ENCODE measurements at regions not wholly inside any gene's neighbourhood (a gene's known extent, or its start where the extent isn't known, plus 50 kb on each side); places are given as distances from the start of the nearest gene placed in this dataset.

DNA sequence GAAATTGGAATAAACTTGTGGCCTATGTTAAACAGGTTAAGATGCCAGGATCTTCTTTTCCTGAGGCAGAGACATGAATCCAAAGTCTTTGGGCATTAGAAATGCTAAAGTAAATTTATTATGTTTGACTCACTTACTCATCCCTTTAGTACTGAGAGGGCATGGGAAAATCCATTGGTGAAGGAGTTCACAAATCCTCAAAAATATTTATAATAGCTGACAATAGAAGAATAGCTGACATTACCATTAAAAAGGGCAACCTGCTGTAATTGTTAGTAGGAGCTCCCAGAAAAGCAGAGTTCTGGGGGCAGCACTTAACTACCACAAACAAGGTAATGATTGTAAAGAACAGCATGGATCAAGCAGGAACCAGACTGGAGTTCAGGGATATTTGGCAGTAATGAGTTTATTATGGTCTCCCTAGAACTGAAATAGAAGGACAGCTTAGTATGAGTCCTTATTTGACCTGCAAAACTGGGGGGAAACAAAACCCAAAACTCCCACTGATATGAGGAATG lies 285.8 kb upstream of the KLHL1 start:
- Histone ChIP-seq H3K4me2 (ENCODE audit: low read length) (no peak overlapping the region), H3K27ac (ENCODE audit: low read length) (no peak overlapping the region), H3F3A (ENCODE audit: insufficient read depth, low read length, poor library complexity, severe bottlenecking) (no peaks in the 10 kb centered on the region), H3K9me3 (ENCODE audit: low read length) (no peaks in the 10 kb centered on the region), H3K36me3 (ENCODE audit: insufficient read depth, low read length) (no peaks in the 10 kb centered on the region), H4K20me1 (ENCODE audit: insufficient read depth) (no peaks in the 10 kb centered on the region), H3K27me3 (ENCODE audit: insufficient read depth, low read depth, low read length) (peaks cover 35% of the 10 kb centered on the region), H3K79me2 (replicated peaks; ENCODE audit: insufficient read depth, low read length) (no peaks in the 10 kb centered on the region), H3K4me3 (ENCODE audit: low read length) (no peak overlapping the region), H2AFZ (ENCODE audit: low read depth, low read length) (no peak overlapping the region), H3K9ac (ENCODE audit: low read length) (no peak overlapping the region), H3K9me2 (ENCODE audit: insufficient read depth, low read length) (no peaks in the 10 kb centered on the region)
- TF ChIP-seq SMC3 (conservative IDR thresholded peaks at IDR 0.05; ENCODE audit: poor library complexity) (no peak), EP300 (conservative IDR thresholded peaks at IDR 0.05; ENCODE audit: poor library complexity, severe bottlenecking) (no peak), EZH2 (IDR thresholded peaks at IDR 0.05; ENCODE audit: borderline replicate concordance, insufficient read depth, low read length, poor library complexity, severe bottlenecking) (no peak), RAD21 (conservative IDR thresholded peaks at IDR 0.05) (no peak), POLR2AphosphoS5 (IDR thresholded peaks at IDR 0.05) (no peak), TAF1 (IDR thresholded peaks at IDR 0.05; ENCODE audit: low read depth) (no peak), MXI1 (conservative IDR thresholded peaks at IDR 0.05; ENCODE audit: poor library complexity, severe bottlenecking) (no peak)
- TF ChIP-seq, protein P1, sequence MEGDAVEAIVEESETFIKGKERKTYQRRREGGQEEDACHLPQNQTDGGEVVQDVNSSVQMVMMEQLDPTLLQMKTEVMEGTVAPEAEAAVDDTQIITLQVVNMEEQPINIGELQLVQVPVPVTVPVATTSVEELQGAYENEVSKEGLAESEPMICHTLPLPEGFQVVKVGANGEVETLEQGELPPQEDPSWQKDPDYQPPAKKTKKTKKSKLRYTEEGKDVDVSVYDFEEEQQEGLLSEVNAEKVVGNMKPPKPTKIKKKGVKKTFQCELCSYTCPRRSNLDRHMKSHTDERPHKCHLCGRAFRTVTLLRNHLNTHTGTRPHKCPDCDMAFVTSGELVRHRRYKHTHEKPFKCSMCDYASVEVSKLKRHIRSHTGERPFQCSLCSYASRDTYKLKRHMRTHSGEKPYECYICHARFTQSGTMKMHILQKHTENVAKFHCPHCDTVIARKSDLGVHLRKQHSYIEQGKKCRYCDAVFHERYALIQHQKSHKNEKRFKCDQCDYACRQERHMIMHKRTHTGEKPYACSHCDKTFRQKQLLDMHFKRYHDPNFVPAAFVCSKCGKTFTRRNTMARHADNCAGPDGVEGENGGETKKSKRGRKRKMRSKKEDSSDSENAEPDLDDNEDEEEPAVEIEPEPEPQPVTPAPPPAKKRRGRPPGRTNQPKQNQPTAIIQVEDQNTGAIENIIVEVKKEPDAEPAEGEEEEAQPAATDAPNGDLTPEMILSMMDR (IDR thresholded peaks at IDR 0.05; ENCODE audit: poor library complexity, severe bottlenecking) = no peak
- TF ChIP-seq, protein P2, sequence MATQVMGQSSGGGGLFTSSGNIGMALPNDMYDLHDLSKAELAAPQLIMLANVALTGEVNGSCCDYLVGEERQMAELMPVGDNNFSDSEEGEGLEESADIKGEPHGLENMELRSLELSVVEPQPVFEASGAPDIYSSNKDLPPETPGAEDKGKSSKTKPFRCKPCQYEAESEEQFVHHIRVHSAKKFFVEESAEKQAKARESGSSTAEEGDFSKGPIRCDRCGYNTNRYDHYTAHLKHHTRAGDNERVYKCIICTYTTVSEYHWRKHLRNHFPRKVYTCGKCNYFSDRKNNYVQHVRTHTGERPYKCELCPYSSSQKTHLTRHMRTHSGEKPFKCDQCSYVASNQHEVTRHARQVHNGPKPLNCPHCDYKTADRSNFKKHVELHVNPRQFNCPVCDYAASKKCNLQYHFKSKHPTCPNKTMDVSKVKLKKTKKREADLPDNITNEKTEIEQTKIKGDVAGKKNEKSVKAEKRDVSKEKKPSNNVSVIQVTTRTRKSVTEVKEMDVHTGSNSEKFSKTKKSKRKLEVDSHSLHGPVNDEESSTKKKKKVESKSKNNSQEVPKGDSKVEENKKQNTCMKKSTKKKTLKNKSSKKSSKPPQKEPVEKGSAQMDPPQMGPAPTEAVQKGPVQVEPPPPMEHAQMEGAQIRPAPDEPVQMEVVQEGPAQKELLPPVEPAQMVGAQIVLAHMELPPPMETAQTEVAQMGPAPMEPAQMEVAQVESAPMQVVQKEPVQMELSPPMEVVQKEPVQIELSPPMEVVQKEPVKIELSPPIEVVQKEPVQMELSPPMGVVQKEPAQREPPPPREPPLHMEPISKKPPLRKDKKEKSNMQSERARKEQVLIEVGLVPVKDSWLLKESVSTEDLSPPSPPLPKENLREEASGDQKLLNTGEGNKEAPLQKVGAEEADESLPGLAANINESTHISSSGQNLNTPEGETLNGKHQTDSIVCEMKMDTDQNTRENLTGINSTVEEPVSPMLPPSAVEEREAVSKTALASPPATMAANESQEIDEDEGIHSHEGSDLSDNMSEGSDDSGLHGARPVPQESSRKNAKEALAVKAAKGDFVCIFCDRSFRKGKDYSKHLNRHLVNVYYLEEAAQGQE (IDR thresholded peaks at IDR 0.05; ENCODE audit: borderline replicate concordance) = no peak

DNA sequence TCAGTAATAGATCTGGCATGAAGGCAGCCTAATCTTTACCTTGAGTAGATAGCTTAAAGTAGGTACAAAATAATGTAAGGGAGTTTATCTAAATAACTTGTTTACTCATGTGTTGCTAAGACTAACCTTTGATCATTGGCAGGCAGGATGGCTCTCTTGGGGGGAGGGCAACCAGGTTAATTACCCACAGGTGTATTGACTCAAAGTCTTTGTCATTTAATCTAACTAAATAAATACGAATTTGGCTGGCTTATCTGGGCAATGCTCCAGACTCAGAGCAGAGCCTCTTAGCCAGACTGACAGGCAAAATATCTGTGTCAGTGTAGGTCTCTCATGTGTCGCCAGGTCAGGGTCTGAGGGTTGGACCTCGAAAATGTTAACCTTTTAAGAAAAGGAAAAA lies 283.4 kb upstream of the KLHL1 start:
- no peak overlapping the region for H2AFZ ChIP-seq (ENCODE audit: low read depth, low read length)
- H4K20me1 ChIP-seq (ENCODE audit: insufficient read depth) = no peaks in the 10 kb centered on the region
- H3F3A ChIP-seq (ENCODE audit: insufficient read depth, low read length, poor library complexity, severe bottlenecking) = no peaks in the 10 kb centered on the region
- TF ChIP-seq SMC3 (conservative IDR thresholded peaks at IDR 0.05; ENCODE audit: poor library complexity) (no peak), RAD21 (conservative IDR thresholded peaks at IDR 0.05) (no peak)
- H3K36me3 ChIP-seq (ENCODE audit: insufficient read depth, low read length) = no peaks in the 10 kb centered on the region
- no peak overlapping the region for H3K4me3 ChIP-seq (ENCODE audit: low read length)
- peaks cover 35% of the 10 kb centered on the region for H3K27me3 ChIP-seq (ENCODE audit: insufficient read depth, low read depth, low read length)
- H3K27ac ChIP-seq (ENCODE audit: low read length) = no peak overlapping the region
- no peaks in the 10 kb centered on the region for H3K9me2 ChIP-seq (ENCODE audit: insufficient read depth, low read length)
- H3K79me2 ChIP-seq (replicated peaks; ENCODE audit: insufficient read depth, low read length) = no peaks in the 10 kb centered on the region
- H3K9ac ChIP-seq (ENCODE audit: low read length) = no peak overlapping the region
- no peak overlapping the region for H3K4me2 ChIP-seq (ENCODE audit: low read length)
- no peaks in the 10 kb centered on the region for H3K9me3 ChIP-seq (ENCODE audit: low read length)

DNA sequence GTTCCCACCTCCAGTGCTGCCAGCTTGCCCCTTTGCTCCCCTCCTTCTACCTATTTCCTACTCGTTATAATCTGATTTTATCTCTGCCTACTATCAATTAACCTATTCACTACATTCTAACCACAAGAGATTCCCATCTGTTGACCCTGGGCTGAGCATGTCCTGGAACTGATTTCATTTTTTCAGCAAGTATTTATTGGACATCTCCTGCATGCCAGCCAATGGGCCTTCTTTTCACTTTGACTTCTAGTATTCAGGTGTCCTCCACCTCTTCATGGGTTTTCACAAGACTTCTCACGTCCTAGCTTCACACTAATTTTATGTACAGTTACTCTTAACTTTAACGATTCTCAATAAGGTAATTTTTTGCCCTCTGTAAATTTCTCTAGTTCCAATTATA lies 282.7 kb upstream of the KLHL1 start:
- no peak overlapping the region for H3K9ac ChIP-seq (ENCODE audit: low read length)
- H4K20me1 ChIP-seq (ENCODE audit: insufficient read depth) = no peaks in the 10 kb centered on the region
- H3K79me2 ChIP-seq (replicated peaks; ENCODE audit: insufficient read depth, low read length) = no peaks in the 10 kb centered on the region
- H2AFZ ChIP-seq (ENCODE audit: low read depth, low read length) = no peak overlapping the region
- H3K36me3 ChIP-seq (ENCODE audit: insufficient read depth, low read length) = no peaks in the 10 kb centered on the region
- no peak overlapping the region for H3K4me3 ChIP-seq (ENCODE audit: low read length)
- no peaks in the 10 kb centered on the region for H3K9me2 ChIP-seq (ENCODE audit: insufficient read depth, low read length)
- no peaks in the 10 kb centered on the region for H3K9me3 ChIP-seq (ENCODE audit: low read length)
- no peaks in the 10 kb centered on the region for H3F3A ChIP-seq (ENCODE audit: insufficient read depth, low read length, poor library complexity, severe bottlenecking)
- no peak for TF ChIP-seq RAD21 (conservative IDR thresholded peaks at IDR 0.05)
- TF ChIP-seq TAF1 (IDR thresholded peaks at IDR 0.05; ENCODE audit: low read depth) = no peak
- TF ChIP-seq MXI1 (conservative IDR thresholded peaks at IDR 0.05; ENCODE audit: poor library complexity, severe bottlenecking) = no peak
- no peak for TF ChIP-seq EP300 (conservative IDR thresholded peaks at IDR 0.05; ENCODE audit: poor library complexity, severe bottlenecking)
- TF ChIP-seq, protein P2 (IDR thresholded peaks at IDR 0.05; ENCODE audit: borderline replicate concordance) = no peak
- TF ChIP-seq SMC3 (conservative IDR thresholded peaks at IDR 0.05; ENCODE audit: poor library complexity) = no peak
- no peak for TF ChIP-seq EZH2 (IDR thresholded peaks at IDR 0.05; ENCODE audit: borderline replicate concordance, insufficient read depth, low read length, poor library complexity, severe bottlenecking)
- H3K27me3 ChIP-seq (ENCODE audit: insufficient read depth, low read depth, low read length) = peaks cover 35% of the 10 kb centered on the region
- no peak overlapping the region for H3K27ac ChIP-seq (ENCODE audit: low read length)
- H3K4me2 ChIP-seq (ENCODE audit: low read length) = no peak overlapping the region

Measured in neural cell (in vitro differentiated cells).